ENCODE measurements at regions not wholly inside any gene's neighbourhood (a gene's known extent, or its start where the extent isn't known, plus 50 kb on each side); places are given as distances from the start of the nearest gene placed in this dataset.

DNA sequence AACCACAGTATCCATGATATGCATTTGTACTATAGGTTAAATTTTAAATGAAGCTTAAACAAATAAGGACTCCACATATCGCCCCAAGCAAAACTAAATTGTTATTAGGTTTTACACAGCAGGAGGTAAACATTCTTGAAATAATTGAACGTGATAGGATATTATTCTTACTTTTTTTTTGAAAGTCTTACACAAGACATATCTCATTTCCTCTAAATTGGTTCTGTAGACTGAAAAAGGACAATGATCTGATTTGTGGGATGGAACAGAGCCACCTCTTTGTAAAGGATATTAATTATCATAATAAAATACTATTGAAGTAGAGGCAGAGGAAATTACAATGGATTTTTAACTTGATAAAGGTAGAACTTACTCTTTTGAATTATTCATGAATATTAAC lies 155.1 kb upstream of the SEMA3D start:
- TF ChIP-seq CTCF (IDR thresholded peaks at IDR 0.05), result no peak
- TF ChIP-seq POLR2A (IDR thresholded peaks at IDR 0.05), result no peak

Measured in esophagus squamous epithelium (tissue), 4 donors.